ENCODE measurements at regions not wholly inside any gene's neighbourhood (a gene's known extent, or its start where the extent isn't known, plus 50 kb on each side); places are given as distances from the start of the nearest gene placed in this dataset.

DNA sequence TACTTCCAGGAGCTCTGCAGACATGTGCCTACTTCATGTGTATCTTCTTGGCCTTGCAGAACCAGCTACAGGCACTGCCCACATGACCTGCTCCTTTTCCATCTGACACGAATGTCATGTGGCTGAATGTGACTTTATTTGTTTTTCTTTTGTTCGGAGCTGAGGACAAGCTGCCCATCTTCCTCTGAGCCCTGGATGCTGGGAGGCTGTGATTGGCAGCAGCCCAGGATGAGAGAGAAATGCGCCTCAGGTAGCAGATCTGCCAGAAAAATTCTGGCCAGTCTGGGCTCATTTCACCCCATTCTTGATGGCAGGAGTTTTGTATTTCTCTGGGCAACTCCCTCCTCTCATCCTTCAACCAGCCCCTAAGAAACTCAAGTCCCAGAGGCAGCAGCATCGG, 372.0 kb downstream of the RPS6KC1 start:
- TF ChIP-seq TAF1 (IDR thresholded peaks at IDR 0.05; ENCODE audit: borderline replicate concordance, low read depth, low read length) (no peak), POLR2A (IDR thresholded peaks at IDR 0.05; ENCODE audit: low read depth, low read length) (no peak)

Measured in GM12892 (cell line).